ENCODE measurements at regions not wholly inside any gene's neighbourhood (a gene's known extent, or its start where the extent isn't known, plus 50 kb on each side); places are given as distances from the start of the nearest gene placed in this dataset.

- no peak for TF ChIP-seq POLR2AphosphoS5 (IDR thresholded peaks at IDR 0.05; ENCODE audit: low read depth, low read length)
- TF ChIP-seq ZNF274 (IDR thresholded peaks at IDR 0.05; ENCODE audit: low read depth, low read length), result no peak
- TF ChIP-seq, protein P1, sequence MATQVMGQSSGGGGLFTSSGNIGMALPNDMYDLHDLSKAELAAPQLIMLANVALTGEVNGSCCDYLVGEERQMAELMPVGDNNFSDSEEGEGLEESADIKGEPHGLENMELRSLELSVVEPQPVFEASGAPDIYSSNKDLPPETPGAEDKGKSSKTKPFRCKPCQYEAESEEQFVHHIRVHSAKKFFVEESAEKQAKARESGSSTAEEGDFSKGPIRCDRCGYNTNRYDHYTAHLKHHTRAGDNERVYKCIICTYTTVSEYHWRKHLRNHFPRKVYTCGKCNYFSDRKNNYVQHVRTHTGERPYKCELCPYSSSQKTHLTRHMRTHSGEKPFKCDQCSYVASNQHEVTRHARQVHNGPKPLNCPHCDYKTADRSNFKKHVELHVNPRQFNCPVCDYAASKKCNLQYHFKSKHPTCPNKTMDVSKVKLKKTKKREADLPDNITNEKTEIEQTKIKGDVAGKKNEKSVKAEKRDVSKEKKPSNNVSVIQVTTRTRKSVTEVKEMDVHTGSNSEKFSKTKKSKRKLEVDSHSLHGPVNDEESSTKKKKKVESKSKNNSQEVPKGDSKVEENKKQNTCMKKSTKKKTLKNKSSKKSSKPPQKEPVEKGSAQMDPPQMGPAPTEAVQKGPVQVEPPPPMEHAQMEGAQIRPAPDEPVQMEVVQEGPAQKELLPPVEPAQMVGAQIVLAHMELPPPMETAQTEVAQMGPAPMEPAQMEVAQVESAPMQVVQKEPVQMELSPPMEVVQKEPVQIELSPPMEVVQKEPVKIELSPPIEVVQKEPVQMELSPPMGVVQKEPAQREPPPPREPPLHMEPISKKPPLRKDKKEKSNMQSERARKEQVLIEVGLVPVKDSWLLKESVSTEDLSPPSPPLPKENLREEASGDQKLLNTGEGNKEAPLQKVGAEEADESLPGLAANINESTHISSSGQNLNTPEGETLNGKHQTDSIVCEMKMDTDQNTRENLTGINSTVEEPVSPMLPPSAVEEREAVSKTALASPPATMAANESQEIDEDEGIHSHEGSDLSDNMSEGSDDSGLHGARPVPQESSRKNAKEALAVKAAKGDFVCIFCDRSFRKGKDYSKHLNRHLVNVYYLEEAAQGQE (IDR thresholded peaks at IDR 0.05; ENCODE audit: low read depth), result no peak
- no peak for TF ChIP-seq EZH2phosphoT487 (IDR thresholded peaks at IDR 0.05; ENCODE audit: borderline replicate concordance)
- TF ChIP-seq EZH2 (IDR thresholded peaks at IDR 0.05), result no peak
Measured at GRCh38 chr2:120988051-120988699, 252.5 kb downstream of the GLI2 start.
